Neuronal stem cell (in vitro differentiated cells): ENCODE measurements at regions not wholly inside any gene's neighbourhood (a gene's known extent, or its start where the extent isn't known, plus 50 kb on each side); places are given as distances from the start of the nearest gene placed in this dataset. TPM values are rescaled to one million over a fixed set of nuclear protein-coding genes. Genes with fewer than 3 reads are reported as not detected.

ENCODE experiments used
- DNase-seq: peaks from one replicate; pipeline ENCODE4 v3.0.0-alpha.2; 2013; ENCODE audit warnings: low spot score
- H2AFZ ChIP-seq: one replicate; pipeline ENCODE4 v1.6.1; 2013; ENCODE audit warnings: mild to moderate bottlenecking, low read length, inconsistent platforms
- H2AK5ac ChIP-seq: 2 replicates; pipeline ENCODE4 v1.6.1; 2013; ENCODE audit warnings: low read depth, mild to moderate bottlenecking, inconsistent platforms, low read length, moderate library complexity, mixed read lengths
- H2BK120ac ChIP-seq: 2 replicates; pipeline ENCODE4 v1.6.1; 2013; ENCODE audit warnings: low read depth, mild to moderate bottlenecking, inconsistent platforms, low read length, moderate library complexity, mixed read lengths
- H2BK12ac ChIP-seq: one replicate; pipeline ENCODE4 v1.6.1; 2013; ENCODE audit warnings: low read length, inconsistent platforms
- H2BK15ac ChIP-seq: 2 replicates; pipeline ENCODE4 v1.6.1; 2013; ENCODE audit warnings: mild to moderate bottlenecking, low read length, inconsistent platforms, mixed read lengths
- H2BK5ac ChIP-seq: one replicate; pipeline ENCODE4 v1.6.1; 2013; ENCODE audit warnings: inconsistent platforms, mild to moderate bottlenecking, low read length, moderate library complexity
- H3K14ac ChIP-seq: one replicate; pipeline ENCODE4 v1.6.1; 2013; ENCODE audit warnings: low read length, inconsistent platforms
- H3K18ac ChIP-seq: 2 replicates; pipeline ENCODE4 v1.6.1; 2013; ENCODE audit warnings: low read length, inconsistent platforms
- H3K23ac ChIP-seq: 2 replicates; pipeline ENCODE4 v1.6.1; 2013; ENCODE audit warnings: low read depth, mild to moderate bottlenecking, mixed read lengths, low read length, inconsistent platforms; ENCODE audit not compliant: poor library complexity
- H3K27ac ChIP-seq: replicated peaks from 3 replicates; pipeline ENCODE4 v1.5.1; 2013; ENCODE audit warnings: low read length, inconsistent platforms
- H3K27me3 ChIP-seq, 3 experiments: 2 replicates each; pipeline ENCODE4 v1.6.1; 2013; ENCODE audit warnings: low read length in 3 of 3, mild to moderate bottlenecking in 2 of 3, inconsistent platforms in 1 of 3, low read depth in 1 of 3, mixed read lengths in 1 of 3, moderate library complexity in 1 of 3; ENCODE audit not compliant: control insufficient read depth in 3 of 3, insufficient read depth in 3 of 3
- H3K36me3 ChIP-seq, 2 donors: replicated peaks in 1 of 2; 2 replicates each; pipeline ENCODE4 v1.6.1; 2013; ENCODE audit warnings: low read length in 2 of 2; ENCODE audit not compliant: control insufficient read depth in 2 of 2, insufficient read depth in 2 of 2
- H3K4ac ChIP-seq: 2 replicates; pipeline ENCODE4 v1.6.1; 2013; ENCODE audit warnings: inconsistent platforms, mild to moderate bottlenecking, low read length, moderate library complexity
- H3K4me1 ChIP-seq, 2 donors: 1 replicate in 1 of 2; 2 replicates in 1 of 2; pipeline ENCODE4 v1.6.1; 2013; ENCODE audit warnings: low read length in 2 of 2, low read depth in 1 of 2; ENCODE audit not compliant: control insufficient read depth in 2 of 2, insufficient read depth in 1 of 2
- H3K4me2 ChIP-seq: one replicate; pipeline ENCODE4 v1.6.1; 2013; ENCODE audit warnings: mild to moderate bottlenecking, low read length, inconsistent platforms; ENCODE audit not compliant: insufficient read depth, poor library complexity, severe bottlenecking
- H3K4me3 ChIP-seq, 2 donors: 2 replicates each; pipeline ENCODE4 v1.5.1; 2013; ENCODE audit warnings: low read length in 2 of 2, mild to moderate bottlenecking in 2 of 2, inconsistent platforms in 1 of 2, moderate library complexity in 1 of 2
- H3K79me1 ChIP-seq: one replicate; pipeline ENCODE4 v1.6.1; 2013; ENCODE audit warnings: low read depth, mild to moderate bottlenecking, inconsistent platforms, low read length, moderate library complexity
- H3K9ac ChIP-seq: one replicate; pipeline ENCODE4 v1.6.1; 2013; ENCODE audit warnings: mild to moderate bottlenecking, low read depth, low read length, inconsistent platforms; ENCODE audit not compliant: poor library complexity
- H3K9me3 ChIP-seq, 2 donors: replicated peaks in 1 of 2; 2 replicates each; pipeline versions ENCODE3 to v1.6.1; 2013; ENCODE audit warnings: low read length in 2 of 2, mild to moderate bottlenecking in 2 of 2, inconsistent platforms in 1 of 2, low read depth in 1 of 2, mixed read lengths in 1 of 2, moderate library complexity in 1 of 2; ENCODE audit not compliant: control insufficient read depth in 2 of 2, insufficient read depth in 1 of 2
- H4K8ac ChIP-seq: one replicate; pipeline ENCODE4 v1.6.1; 2013; ENCODE audit warnings: low read depth, mild to moderate bottlenecking, inconsistent platforms, low read length, moderate library complexity
- H4K91ac ChIP-seq: one replicate; pipeline ENCODE4 v1.6.1; 2013; ENCODE audit warnings: low read length, low read depth, mild to moderate bottlenecking, inconsistent platforms; ENCODE audit not compliant: poor library complexity
- WGBS, 2 donors: extraction: QIAGEN DNeasy Blood & Tissue Kit; methylation state at CpG; one replicate each; pipeline ENCODE4 v1.1.7; 2013; ENCODE audit warnings: missing lambda C conversion rate in 2 of 2, mixed read lengths in 1 of 2; ENCODE audit not compliant: insufficient read length in 2 of 2, insufficient replicate concordance in 1 of 2; ENCODE audit errors: extremely low coverage in 2 of 2; 5-methylcytosine and 5-hydroxymethylcytosine counted together
- small RNA-seq: library from polyadenylated mRNA; stranded (forward); fragments of <200 nt; extraction: miRNeasy Mini kit (QIAGEN cat#:217004); gene quantifications from one replicate; pipeline ENCODE3, GENCODE V24; 2013; ENCODE audit not compliant: insufficient read depth

DNA sequence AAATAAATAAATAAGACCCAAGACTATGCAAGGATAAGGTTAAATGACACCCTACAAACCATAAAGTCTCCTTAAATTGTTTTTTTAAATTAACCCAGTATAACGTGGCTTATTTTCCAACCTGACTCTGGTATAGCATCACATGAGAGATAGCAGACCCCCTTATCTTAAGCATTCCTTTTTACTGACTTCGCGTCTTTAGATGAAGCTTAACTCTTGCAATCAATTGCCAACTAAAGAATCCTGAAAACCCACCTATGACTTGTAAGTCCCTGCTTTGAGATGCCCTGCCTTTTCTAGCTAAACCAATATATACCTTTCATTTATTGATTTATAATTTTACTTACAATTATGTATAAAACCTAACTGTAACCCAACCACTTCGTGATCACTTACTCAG lies 57.1 kb upstream of the RAB12 start:
- H3K4me3 ChIP-seq: no peak overlapping the region
- H2BK12ac ChIP-seq: no peak overlapping the region
- no peak overlapping the region for H3K18ac ChIP-seq
- no peak overlapping the region for H2BK120ac ChIP-seq
- no peaks in the 10 kb centered on the region for H3K36me3 ChIP-seq
- H3K9ac ChIP-seq: no peak overlapping the region
- no peak overlapping the region for H3K23ac ChIP-seq
- no peak overlapping the region for H4K91ac ChIP-seq
- H3K27ac ChIP-seq: no peak overlapping the region
- no peak overlapping the region for H4K8ac ChIP-seq
- H3K4me2 ChIP-seq: no peak overlapping the region
- no peak overlapping the region for H2AK5ac ChIP-seq
- no peaks in the 10 kb centered on the region for H3K4me1 ChIP-seq
- no peak for DNase-seq
- no peaks in the 10 kb centered on the region for H3K9me3 ChIP-seq
- H3K14ac ChIP-seq: no peak overlapping the region
- H3K4ac ChIP-seq: no peak overlapping the region
- peaks cover 0 to 5% (median 0%) of the 10 kb centered on the region in 3 experiments for H3K27me3 ChIP-seq
- H2AFZ ChIP-seq: no peak overlapping the region
- H2BK15ac ChIP-seq: no peak overlapping the region
- H3K79me1 ChIP-seq: no peaks in the 10 kb centered on the region
- no CpG with 5 or more reads among the region's 4 CpGs for WGBS, 2 donors
- no peak overlapping the region for H2BK5ac ChIP-seq

DNA sequence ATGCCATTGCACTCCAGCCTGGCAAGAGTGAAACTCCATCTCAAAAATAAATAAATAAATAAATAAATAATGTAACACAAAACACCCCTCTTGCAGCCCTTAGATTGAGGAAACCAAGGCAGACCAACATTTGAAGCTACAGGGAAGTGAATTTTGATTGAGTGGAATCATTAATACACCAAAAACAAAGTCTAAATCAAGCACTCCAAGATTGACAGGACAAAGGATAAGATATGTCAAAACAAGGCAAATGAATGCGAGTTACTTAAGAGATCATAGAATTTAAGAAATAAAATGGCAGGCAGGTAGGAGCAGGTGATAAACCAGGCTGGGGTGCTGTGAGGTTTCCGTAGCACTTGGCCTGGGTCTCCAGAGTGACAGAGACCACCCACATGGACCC lies 54.9 kb upstream of the RAB12 start:
- Histone ChIP-seq H3K18ac (no peak overlapping the region), H2BK5ac (no peak overlapping the region), H3K23ac (no peak overlapping the region), H3K4me1 (no peaks in the 10 kb centered on the region), H3K9me3 (no peaks in the 10 kb centered on the region), H3K79me1 (no peaks in the 10 kb centered on the region), H3K4me3 (no peak overlapping the region), H3K4ac (no peak overlapping the region), H4K91ac (no peak overlapping the region), H3K27me3 (peaks cover 0 to 5% (median 0%) of the 10 kb centered on the region in 3 experiments), H3K14ac (no peak overlapping the region), H3K9ac (no peak overlapping the region), H4K8ac (no peak overlapping the region), H2BK12ac (no peak overlapping the region), H3K27ac (no peak overlapping the region), H2AFZ (no peak overlapping the region), H2BK15ac (no peak overlapping the region), H3K4me2 (no peak overlapping the region), H2BK120ac (no peak overlapping the region), H3K36me3 (no peaks in the 10 kb centered on the region), H2AK5ac (no peak overlapping the region)
- no CpG with 5 or more reads among the region's 2 CpGs for WGBS, 2 donors
- no peak for DNase-seq

DNA sequence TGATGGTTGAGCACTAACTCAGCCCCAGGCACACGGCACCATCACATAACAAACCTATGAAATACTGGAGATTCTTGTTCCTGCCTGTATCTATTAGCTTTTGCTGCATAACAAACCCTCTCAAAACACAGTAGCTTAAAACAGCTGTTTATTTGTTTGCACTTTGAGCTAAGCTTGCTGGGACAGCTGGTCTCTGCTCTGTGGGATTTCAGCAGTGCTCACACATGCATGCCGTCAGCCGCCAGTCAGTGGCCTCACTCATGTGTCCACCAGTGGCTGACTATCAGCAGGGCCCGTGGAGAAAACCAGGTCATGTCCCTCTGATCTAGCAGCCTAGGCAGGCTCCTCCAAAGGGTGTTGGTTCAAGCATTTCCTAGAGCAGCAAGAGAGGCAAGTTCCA lies 52.8 kb upstream of the RAB12 start:
- H3K79me1 ChIP-seq: no peaks in the 10 kb centered on the region
- no CpG with 5 or more reads among the region's 4 CpGs for WGBS, 2 donors

More for the DNA sequence above, 52.8 kb upstream of the RAB12 start:
- Histone ChIP-seq H4K91ac (no peak overlapping the region), H2BK5ac (no peak overlapping the region), H2BK12ac (no peak overlapping the region), H3K4me1 (no peaks in the 10 kb centered on the region), H3K27me3 (peaks cover 0 to 10% (median 0%) of the 10 kb centered on the region in 3 experiments), H3K14ac (no peak overlapping the region), H2AFZ (no peak overlapping the region), H4K8ac (no peak overlapping the region), H3K23ac (no peak overlapping the region), H3K9ac (no peak overlapping the region), H3K4me2 (no peak overlapping the region), H3K9me3 (no peaks in the 10 kb centered on the region), H2AK5ac (no peak overlapping the region), H3K18ac (no peak overlapping the region), H3K4me3 (no peak overlapping the region), H3K4ac (no peak overlapping the region), H3K36me3 (no peaks in the 10 kb centered on the region), H2BK120ac (no peak overlapping the region), H2BK15ac (no peak overlapping the region), H3K27ac (no peak overlapping the region)
- DNase-seq: no peak

Small RNA genes lying in the stretch of these regions (small RNA-seq; reads per million reads assigned to genes)
- not detected for gene RN7SL50P
